Activated CD8-positive, alpha-beta memory T cell treated with anti-CD3 and anti-CD28 coated beads, Interleukin-2, amount 50 U/mL, for 4 hours (primary cell): ENCODE measurements at regions not wholly inside any gene's neighbourhood (a gene's known extent, or its start where the extent isn't known, plus 50 kb on each side); places are given as distances from the start of the nearest gene placed in this dataset.

Experiments
- DNase-seq: peaks from one replicate; pipeline ENCODE4 v3.0.0-alpha.2; 2020

DNA sequence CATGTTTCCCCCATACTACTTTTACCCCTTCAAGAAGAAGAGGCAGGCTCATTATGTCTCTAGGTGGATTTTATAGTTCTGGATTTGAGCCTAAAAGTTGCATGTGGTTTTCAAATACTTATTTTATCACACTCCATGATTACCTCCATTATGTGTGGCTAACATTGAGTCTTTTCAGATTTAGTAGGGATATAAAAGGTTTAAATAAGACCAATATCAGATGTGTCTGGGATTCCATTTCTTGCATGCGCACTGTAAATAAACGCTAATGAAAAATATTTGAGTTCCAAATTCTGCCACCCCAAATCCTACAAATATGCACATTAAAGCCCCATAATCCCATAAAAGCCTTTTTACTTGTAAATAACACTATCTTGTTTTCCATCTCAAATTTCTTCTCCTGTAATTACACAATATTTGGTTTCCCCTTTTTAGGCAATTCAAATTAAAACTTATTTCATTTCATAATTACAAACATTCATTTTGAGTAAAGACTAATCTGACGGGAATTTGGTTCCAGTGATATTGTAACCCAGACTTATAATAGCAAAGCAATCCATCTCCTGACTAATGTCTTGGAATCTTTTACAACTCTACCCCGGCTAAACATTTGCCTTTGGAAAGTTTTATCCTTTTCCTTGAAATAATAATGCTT is 600.0 kb downstream of the SLC4A3 start:
- no peak for DNase-seq

DNA sequence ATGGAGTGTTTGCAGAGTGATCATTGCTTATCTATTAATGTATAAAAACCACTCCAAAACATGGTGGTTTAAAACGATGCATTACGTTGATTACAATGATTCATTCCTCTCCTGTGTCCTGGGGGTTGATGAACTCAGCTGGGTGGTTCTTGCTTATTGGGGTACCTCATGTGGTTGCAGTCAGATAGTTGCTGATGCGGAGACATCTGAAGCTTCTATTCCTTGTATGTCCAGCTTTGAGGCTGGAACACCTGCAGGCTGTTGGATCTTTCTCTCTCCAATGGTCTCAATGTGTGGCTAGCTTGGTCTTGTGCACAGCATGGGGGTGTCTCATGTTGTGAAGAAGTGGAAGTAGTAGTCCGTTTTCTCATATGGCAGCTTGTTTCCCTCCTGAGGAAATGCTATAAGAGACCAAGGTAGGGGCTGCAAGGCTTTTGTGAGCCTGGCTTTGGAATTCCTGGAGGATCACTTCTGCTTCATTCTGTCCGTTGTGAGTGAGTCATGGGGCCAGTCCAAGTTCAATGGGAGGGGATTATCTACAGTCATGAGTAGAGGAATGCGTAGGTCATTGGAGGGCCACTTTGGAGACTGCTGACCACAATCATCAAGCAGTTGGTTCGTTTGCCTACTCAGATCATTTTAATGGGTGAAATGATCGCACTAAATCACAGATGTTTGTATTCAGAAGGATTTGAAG is 601.0 kb downstream of the SLC4A3 start:
- DNase-seq: no peak

DNA sequence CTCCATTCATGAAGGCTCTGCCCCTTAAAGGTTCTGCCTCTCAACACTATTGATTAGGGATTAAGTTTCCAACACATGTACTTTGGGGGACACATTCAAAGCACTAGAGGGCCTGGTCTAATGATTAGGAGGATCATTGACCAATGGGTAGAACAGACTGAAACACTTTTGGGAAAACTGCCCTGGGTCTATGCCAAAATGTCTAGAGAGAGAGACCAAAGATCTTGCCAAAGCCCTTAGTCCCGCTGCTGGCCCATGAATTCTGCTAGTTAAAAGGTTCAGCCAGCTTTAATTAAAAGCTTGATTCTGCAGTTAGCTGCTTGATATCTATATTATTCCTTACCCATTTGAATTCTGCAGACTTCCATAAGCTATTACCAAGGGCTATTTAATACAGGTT is 613.2 kb downstream of the SLC4A3 start:
- DNase-seq: no peak

DNA sequence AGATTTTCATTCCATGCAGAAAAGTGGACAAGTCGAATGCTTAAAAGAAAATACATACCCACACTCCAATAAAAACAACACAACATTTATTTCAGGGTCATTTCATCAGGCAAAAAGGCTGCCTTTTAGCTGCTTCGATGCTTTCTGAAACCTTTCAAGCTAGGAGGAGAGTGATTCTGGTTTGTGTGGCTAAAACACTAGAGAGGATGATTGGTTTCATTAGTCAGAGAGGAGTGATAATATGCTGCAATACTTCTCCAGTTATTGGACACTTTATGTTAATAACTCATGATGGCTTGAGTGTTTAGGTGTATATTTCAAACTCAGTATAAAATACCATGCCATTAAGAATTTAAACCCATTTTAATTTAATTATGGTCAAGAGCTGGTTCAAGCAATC is 614.0 kb downstream of the SLC4A3 start:
- no peak for DNase-seq

DNA sequence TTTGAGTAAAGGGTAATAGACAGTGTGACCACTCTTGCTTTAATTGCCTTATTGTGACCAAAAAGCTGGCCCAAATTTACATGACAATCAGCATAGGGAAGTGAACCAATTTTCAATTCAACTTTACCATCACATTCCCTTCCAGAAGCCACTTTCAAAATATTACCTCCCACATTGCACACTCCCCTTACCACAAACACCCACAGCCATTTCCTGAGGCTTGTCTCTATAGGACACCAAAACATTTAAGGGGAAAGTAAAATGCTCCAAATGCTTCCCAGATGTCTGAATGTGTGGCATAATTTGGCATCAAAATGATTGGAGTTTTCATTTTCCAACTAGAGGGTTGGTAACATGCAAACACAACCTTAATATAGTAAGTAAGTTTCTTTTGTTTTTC is 616.1 kb downstream of the SLC4A3 start:
- no peak for DNase-seq

DNA sequence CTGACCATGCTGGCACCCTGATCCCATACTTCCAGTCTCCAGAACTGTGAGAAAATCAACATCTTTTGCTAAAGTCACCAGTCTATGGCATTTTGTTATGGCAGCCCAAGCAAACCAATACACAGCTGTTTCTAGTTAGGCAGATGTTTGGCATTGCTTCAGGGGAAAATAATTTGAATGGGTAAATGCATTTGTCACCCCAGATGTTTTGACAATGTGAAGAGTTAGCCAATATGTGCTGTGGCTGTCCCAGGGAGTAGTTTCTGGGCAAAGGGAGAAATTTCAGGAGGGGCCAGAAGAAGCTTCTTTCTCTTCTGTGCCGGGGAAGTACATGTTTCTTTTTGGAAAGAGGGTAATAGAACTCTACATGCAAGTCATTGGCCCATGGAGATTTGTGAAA is 619.0 kb downstream of the SLC4A3 start:
- DNase-seq: no peak

DNA sequence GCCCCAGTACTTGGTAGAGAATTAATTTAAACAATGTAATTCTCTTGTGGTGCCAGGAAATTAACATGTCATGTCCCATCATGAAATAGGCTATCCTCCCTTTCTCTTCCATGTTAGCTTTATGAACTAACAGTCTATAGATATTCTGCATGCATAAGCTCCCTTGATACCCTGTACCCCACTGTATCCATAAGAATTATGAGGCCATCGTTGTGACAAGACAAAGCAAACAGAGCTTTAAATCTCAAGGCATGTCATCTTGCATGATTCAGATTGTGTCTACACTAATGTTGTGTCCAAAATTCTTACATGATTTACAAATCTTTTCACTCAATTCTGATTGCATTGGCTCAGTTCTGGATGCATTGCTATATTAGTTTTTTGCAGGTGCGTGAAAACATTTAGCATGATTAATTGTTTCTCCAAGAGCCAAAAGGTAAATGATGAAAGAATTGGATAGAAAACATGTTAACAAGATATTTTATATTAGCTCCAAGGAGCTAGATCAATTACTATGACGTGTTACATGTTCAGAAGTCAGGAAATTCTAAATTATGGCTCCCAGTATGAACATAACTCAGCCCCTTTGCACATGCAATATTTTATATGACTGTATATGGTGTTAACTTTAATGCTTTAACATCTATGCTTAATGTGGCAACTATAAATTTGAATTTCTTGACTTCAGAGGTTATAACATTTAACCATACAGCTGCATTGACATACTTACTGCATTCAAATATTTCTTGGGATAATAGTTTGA is 620.3 kb downstream of the SLC4A3 start:
- DNase-seq: no peak

DNA sequence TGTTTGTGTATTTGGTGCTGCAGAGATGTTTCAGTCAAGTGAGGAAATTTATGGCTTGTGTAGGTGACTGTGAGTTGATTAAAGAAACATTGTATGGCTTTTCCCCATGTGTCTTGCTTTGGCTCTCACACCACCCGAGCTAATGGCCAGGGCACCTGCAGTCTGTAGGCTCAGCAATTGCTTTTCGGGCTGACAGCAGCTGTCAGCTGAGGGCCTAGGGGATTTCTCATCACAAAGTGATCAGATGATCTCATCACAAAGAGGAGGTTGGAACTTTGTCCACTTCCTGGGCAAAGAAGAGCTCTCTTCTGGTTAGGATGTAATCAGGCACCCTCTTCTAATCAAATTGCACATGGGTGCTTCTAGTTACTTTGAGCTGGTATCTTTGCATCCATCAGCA is 632.2 kb downstream of the SLC4A3 start:
- DNase-seq: no peak

DNA sequence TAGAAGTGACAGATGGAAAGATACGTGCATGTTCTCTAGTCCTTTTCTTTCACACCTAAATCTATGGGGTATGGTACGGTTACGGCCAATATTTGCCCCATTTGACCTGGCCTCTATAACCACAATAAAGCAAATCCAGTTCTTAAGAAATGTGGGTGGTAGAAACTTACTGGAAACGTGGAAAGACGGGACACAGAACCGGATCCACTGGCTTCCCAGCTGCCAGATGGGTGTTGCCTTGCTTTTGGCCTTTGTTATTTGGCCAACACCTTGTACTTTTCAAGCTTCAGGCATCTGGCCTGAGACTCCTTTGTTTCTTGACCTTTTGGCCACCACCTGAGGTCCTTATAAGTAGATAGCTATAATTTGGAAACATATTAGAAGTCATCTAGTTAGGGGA is 635.9 kb downstream of the SLC4A3 start:
- DNase-seq: no peak

DNA sequence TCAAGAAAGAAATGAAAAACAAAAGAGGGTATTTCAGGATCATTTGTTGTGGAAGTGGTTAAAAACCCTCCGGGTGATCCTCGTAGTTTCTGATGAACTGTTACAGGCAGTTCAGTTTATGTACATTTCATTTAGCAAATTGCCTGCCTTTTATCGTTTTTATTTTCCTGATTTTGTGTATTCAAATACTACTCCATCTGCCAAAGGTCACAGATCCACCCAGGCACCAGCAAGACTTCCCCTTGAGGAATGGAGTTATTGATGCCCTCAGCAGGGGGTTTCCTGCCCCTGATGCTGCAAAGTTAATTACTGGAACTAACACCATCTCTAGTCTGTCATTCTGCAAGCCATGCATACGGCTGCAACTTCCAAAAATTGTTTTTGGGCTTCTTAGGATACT is 641.9 kb downstream of the SLC4A3 start:
- no peak for DNase-seq

DNA sequence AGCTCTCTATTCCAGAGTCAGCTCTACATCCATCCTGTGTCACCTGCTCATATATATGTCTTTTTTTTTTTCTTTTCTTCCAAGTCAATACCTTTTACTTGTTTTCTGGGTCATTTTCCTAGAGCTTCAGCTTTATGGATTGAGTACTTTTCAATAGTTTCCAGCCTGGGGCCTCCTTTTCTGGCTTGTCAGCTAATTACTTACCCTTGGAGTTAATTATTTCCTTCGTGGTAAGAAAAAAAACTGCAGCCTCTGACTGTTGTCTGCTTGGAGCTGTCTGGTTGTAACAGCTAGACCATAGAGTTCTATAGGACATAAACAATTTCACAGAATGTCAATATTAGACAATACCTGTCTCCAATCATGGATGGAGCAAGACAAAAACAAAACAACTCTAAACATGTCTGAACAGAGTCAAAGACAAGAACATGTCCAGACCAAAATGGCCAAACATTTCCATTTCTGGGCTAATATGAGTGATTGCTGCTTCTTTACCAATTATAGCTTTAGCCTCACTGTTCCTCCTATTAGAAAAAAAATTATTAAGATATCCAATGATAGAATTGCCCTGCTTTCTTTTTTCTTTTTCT is 643.1 kb downstream of the SLC4A3 start:
- no peak for DNase-seq

DNA sequence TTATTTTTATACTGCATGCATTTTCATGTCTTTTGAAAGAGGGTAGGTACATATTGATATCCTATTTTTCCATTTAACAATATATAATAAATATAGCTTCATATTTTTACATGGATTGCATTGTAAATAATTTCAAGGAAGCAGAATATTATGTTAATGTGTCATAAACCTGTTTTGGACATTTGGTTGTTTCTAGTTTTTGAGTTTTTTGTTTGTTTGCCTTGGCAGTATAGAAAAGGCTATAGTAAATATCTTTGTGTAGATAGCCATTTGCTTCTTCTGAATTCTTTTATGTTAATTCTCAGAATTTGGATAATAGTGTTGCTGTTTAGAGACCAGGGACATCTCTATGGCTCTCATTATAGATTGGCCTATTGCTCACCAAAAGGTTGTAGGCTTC is 645.2 kb downstream of the SLC4A3 start:
- no peak for DNase-seq

DNA sequence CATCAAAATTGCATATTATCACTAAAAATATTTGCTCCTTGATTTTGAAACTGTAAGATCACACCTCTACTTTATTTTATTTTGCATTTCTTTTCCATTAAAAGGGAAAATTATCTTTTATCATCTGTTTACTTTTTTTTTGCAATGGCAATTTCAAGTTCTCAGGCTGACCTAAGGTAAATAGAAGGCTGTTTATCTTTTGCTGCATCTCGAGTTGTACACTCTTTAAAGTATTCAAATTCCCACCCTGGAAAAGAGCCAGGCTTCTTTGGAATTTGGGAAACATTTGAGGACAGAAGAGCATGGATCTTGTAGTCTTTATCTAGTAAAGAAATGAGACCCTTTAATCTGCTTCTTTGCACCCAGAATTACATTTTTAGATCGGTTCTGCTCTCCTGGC is 645.7 kb downstream of the SLC4A3 start:
- no peak for DNase-seq

DNA sequence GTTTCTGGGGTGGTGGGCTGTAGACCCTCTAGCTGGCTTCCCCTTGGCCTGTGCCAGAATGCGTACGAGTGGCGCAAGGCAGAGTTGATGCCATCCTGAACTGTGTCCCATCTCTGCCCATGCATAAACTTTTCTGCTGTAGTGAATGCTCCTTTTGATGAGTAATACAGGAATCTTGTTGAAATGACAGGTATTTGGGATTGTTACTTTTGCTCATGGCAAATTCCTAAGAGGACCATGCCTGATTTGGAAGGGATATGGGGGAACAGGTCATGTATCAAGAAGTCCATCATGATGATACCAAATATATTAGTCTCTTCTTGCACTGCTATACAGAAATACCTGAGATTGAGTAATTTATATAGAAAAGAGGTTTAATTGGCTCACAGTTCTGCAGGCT is 648.0 kb downstream of the SLC4A3 start:
- no peak for DNase-seq

DNA sequence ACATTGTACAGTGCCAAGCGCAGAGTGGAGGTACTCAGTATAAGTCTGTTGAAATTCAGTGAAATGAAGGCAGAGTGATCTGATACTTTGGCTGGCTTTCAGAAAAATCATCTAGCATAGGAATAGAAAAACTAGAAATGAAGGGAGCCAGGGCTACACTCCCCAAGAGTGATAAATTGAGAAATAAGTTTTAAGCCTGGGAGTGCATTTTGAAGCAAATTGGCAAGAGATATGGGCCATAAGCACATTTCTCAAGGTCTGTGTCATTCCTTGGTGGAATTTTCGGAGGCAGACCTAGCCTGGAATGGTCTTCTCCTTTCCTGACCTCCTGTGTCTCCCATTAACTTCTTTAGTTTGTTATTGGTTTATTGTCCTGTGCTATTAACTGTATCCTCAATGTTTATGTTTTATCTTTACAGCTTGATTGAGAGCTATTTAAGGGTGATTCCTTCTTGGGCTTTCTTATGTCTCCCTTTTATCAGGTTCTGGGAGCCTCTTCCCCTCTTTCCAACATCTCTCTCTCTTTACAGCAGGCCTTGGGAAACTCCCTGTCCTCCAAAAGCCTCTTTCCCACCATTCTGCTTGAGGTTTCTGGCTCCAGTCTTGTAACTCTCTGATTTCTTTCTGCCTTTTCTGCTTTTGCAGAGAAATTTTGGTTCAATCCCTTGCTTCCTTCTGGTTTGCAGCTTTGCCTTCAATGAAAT is 649.5 kb downstream of the SLC4A3 start:
- no peak for DNase-seq

DNA sequence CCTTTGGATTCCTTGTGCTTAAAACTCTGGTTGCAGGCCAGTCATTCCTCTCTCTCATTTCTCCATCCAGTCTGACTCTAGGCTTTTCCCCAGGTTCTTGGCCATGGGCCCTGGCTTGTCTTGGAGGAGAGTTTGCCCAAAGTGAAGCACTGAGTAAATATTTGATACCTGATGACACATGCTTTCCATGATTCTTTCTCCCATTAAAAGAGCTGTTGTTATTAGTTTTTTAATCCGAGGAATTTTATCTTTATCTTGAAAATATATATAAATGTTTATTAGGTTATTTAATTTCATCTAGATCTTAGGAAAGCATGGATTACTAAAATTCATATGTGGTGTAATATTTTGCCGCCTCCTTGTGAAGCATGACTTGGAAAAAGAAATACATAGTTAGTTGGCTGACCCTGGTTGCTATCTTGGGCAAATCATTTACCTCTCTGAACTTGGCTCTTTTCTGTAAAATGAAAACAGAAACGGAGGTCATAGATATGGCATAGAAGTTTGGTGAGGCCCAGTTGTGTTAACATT is 650.1 kb downstream of the SLC4A3 start:
- DNase-seq: no peak

DNA sequence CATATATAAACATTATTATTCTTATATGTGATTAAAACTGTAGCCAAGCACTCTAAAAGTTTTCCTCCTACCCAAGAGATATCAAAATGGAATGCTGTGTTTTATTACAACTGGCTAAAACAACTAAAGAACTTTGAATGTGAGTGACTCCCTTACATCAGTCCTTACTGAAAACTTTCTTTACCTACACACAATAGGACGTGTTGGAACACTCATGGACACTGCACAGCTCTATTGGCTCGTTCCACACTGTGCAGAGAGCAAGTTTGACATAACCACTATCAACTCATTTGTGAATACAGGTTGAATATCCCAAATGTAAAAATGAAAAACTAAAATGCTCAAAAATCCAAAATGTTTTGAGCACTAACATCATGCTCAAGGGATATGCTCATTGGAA is 650.6 kb downstream of the SLC4A3 start:
- no peak for DNase-seq

DNA sequence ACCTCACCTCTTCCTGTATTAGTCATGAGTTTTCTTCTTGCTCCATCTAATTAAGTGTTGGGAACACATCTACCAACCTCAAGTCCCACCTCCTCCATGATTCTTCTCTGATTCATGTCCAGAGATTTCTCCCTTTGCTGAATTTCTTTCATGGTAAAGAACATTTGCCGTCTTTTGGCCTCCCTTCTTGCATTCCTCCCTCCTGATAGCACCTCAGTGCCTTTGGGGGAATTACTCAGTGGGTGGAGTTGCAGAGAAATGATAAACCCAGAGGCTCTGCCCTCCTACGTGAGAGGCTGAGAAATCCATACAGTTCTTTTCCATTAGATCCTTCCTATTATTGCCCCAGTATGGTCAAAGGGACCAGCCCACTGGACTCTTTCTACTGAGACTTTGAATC is 651.9 kb downstream of the SLC4A3 start:
- no peak for DNase-seq

DNA sequence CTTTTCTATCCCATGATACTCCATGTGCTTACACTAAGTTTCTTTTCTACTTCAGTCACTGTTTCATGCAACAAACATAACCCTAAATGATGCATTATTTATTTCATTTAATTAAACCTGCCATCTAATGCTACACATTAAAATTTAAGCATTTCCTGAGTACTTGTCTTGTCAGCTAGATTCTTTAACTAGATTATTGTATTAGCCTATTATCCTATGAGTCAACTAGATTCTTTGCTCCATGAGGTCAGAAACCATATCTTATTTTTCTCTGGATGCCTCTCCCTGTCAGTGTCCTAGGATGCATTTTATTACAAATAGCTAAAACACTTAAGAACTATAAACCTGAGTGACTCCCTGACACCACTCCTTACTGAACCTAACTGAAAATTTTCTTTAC is 652.4 kb downstream of the SLC4A3 start:
- DNase-seq: no peak

DNA sequence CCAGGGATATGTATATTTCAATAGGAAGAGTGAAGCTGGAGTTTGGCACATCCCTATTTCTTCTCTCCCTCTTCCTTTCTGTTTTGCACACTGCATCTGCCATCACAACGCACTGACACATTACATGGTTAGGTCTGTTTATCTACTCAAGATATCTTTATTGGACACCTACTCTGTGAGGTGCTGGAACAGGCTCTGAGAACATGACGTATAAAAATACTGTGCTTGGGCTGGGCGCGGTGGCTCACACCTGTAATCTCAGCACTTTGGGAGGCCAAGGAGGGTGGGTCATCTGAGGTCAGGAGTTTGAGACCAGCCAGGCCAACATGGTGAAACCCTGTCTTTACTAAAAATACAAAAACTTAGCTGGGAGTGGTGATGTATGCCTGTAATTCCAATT is 653.3 kb downstream of the SLC4A3 start:
- DNase-seq: no peak

DNA sequence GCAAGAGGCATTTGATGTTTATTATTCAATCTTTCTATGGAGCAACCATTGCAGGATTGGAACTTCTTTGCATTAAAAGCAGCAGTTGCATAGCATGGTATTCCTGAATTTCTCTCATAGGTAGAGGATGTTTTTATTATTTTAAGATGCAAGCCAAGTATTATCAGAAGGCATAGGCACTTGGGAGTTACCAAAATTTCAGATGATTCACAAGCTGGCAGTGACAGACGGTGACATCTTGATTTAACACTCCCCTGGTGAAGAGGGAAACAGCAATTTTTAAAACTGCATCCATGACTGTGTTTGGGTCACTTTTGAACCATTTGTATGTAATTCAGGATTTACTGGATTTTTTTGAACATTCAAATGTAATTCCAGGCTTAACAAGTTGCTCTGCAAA is 654.3 kb downstream of the SLC4A3 start:
- DNase-seq: no peak

DNA sequence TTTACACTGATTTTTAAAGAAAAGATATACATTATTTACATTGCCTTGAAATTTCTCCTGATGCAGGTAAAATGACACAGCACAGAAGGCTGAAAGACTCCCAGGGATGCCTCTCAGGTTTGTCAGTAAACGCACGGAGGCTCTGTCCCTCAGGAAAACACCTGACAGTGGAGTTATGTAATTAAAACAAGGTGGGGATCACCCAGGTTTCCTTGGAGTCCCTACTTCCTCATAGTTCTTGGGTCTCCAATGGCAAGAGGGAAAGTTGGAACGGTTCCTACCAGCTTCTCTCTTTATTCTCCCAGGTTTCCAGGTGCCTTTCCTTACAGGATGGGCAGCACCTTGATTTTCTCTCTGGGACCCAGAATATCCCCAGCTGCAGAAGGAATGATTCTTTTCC is 654.8 kb downstream of the SLC4A3 start:
- DNase-seq: no peak

DNA sequence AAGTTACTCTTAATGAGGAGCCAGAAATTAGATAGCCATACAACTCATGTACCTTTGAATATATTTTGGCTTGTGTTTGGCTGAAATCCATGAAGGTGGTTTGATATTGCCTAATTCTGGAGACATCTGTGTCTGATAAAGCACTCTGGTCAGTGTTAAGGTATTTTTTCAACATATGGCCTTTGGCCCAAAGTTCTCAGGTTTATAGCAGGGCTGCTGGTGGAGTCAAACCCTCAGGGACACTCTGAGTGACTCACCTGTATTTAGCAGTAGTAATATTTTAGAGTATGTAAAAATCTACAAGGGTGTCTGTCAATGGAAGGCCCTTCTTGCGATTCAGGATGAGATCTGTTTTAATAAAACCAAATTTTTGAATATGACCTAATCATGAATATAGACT is 666.5 kb downstream of the SLC4A3 start:
- DNase-seq: no peak
